SK-N-MC (cell line): ENCODE measurements at regions not wholly inside any gene's neighbourhood (a gene's known extent, or its start where the extent isn't known, plus 50 kb on each side); places are given as distances from the start of the nearest gene placed in this dataset.
"Not testable (repeated sequence)": the region's sequence is repeated elsewhere in the genome, so short reads cannot be mapped to it uniquely, and the experiment has no call there.

Experiments used
- EZH2 ChIP-seq: fragments of 200-600 bp; sonication (generic); IDR thresholded peaks from one replicate; pipeline ENCODE4 v1.6.1; 2017; ENCODE audit warnings: antibody characterized with exemption
- FOXP2 ChIP-seq: optimal IDR thresholded peaks from 2 replicates; pipeline ENCODE3; 2011; ENCODE audit warnings: mild to moderate bottlenecking, moderate library complexity; ENCODE audit not compliant: insufficient read depth; ENCODE audit errors: extremely low read length, control extremely low read depth
- POLR2AphosphoS5 ChIP-seq: IDR thresholded peaks from 2 replicates; pipeline ENCODE4 v1.6.1; 2012; ENCODE audit warnings: mild to moderate bottlenecking, low read depth, low read length, borderline replicate concordance

DNA sequence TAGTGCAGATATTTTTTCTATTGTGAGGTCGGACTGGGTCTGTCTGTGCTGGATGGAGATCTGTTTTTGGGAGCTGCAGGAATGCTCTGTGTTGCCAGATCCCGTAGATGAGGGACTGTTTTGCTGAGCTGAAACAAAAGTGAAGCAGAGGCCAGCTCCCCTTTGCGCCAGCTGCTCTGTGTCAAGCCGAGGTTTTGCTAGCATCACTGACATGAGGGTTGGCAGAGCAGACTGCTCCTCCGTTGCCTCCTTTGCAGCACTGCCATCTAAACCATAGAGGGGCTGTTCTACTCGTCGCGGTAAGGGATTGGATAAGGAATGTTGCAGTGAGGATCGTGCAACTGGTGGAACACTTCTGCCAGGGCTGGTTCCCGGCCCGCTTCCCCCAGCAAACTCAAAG is 215.9 kb upstream of the CCL2 start:
- TF ChIP-seq EZH2, POLR2AphosphoS5, FOXP2: not testable (repeated sequence)
